GM18909 (cell line): ENCODE measurements at regions not wholly inside any gene's neighbourhood (a gene's known extent, or its start where the extent isn't known, plus 50 kb on each side); places are given as distances from the start of the nearest gene placed in this dataset.

Experiments used
- ATAC-seq: cut with Tn5 transposase; IDR thresholded peaks from one replicate; pipeline ENCODE4 v1.9.1; 2021; ENCODE audit warnings: mild to moderate bottlenecking; ENCODE audit not compliant: unreplicated experiment, poor library complexity

DNA sequence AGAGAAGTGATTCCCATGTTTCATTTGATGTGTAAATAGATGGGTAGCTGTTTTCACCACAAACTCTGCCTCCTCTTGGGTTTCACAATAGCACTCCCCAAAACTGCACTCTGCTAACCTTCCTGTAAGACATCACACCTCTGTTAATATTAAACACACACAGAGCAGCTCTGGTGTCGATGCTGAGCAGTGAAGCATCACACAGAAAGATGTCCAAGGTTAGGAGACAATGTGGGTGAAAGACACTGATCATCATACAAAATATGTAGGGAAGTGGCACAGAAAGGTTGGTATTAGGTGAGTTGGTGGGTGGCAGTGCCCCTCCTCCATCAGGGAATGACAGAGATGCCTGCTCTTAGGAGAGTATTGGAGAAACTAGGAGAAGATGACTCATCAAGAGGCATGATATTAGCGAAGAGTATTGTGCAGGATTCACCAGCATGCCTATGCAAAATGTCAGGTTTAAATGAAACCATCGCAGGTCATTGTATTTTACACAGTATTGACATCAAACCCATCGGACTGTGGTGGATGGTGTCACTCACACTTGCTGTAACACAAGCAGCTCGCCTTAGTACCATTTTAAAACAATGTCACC lies 199.7 kb downstream of the TBXT start:
- ATAC-seq = peak; percentile 86

DNA sequence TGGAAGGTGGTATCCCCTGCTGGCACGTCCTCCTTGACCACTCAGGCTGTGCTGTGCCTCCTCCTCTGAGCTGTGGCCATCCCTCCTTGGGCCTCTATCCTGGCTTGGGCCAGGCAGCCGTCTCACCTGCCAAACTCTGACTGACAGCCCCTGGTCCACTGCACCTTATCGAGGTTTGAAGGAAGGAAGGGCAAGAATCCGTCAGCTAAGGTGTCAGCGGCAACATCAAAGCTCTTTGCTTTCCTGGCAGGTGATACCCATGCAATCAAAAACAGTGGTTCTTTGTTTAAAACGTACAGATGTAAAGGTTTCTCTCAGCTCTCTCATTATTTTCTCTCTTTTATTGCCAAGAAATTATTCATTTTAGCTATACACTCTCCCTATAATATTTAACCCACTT lies 203.9 kb downstream of the TBXT start:
- ATAC-seq = no peak

DNA sequence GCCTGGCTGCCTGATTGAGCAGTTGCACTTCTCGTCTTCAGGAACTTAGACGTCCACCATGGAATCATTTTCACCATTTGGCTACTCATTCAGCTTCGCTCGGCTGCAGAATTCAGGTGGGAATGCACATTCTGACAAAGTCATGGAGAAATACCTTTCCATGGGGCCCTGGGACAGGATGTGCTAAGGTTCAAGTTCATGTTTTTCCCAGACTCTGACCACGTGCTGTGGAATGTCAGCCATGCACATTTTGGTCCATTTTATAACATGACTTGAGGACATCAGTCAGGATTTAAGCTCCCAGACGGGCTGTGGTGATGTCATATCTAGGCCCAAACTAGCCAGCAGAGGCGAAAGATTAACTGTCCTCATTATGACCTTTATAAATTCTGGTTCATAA lies 205.3 kb downstream of the TBXT start:
- no peak for ATAC-seq

DNA sequence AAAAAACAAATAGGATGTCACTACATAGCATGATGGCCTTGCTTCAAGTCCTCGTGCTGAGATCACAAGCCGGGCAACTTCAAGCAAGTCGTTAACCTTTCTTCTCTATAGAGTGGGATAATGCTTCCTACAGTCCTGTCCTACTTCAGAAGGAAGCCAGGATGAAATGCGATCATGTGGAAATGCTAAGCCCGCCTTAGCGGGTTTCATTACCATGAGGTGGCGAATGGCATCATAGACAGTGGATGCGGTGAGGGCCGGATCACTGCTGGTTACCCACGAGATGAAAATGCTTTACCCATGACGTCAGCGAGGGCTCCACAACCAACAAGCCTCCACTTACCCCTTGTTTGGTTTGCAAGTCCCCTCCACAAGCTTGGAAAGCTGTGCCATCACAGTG lies 206.4 kb downstream of the TBXT start:
- ATAC-seq = no peak

DNA sequence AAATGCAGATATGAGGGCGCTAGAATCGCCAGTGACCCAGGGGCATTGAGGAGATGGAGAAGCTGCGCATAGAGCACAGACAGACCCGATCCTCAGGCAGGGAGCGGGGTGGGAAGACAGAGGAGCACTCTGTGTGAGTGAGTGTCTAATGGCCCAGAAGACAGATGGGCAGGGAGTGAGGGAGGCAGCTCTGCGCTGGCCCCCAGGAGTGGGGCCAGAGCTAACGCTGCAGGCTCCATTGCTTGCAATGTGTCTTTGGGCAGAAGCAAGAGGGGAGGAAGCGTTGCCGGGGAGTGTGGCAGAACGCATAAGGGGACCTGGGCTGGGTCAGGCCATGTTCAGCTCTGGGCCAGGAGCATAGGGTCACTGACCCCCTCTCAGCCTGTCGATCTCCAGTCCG lies 207.0 kb downstream of the TBXT start:
- ATAC-seq = no peak

DNA sequence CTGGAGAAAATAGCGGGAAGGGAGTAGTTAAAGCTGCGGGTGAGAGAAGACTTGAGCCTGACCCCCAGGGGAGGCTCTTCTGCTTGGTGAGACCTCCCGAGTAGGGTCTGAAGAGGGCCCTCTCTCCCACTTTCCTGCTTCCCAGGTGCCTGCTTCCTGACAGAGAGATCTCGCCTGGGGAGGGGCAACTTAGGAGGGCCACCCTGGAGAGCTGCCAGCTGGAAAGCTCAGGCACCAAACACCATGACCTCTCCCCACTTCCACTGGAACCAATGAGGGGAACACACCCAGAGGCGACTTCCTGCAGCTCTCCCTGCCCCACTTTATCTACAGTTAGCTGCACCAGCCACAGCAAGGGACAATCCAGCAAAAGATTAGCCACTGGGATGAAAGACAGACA lies 208.0 kb downstream of the TBXT start:
- ATAC-seq = no peak

DNA sequence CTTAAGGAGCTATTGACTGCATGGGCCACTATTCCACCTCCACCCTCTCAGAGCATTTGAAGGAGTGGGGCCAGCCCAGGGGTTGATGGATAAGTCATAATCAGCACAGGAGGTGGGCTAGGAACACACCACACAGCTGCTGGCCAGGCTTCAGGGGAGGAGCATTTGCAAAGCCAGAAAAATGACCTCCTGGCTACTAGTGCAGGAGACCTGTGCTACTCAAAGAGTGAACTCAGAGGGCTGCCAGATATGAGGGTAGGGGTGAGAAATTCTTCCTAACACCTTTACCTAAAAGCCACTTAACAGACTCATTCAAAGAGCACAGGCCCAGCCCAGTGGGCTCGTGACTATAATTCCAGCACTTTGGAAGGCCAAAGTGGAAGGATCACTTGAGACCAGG lies 210.8 kb downstream of the TBXT start:
- no peak for ATAC-seq

DNA sequence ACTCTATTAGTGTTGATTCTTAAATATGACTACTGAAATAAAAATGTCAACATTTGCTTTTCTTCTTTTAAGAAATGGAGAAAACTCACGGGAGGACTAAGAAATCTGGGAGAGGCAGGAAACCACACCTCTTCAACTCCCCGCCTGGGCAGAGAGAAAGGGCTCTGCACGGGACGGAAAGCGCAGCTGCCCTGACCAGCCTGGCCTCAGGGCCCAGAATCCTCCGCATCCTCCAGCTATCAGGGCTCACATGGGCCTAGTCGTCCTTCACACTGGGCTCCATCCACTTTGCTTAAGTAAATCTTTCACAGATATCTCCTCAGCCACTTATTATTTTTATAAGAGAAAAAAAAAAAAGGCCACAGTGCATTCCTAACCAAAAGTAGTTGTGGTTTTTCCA lies 215.1 kb downstream of the TBXT start:
- ATAC-seq = no peak

DNA sequence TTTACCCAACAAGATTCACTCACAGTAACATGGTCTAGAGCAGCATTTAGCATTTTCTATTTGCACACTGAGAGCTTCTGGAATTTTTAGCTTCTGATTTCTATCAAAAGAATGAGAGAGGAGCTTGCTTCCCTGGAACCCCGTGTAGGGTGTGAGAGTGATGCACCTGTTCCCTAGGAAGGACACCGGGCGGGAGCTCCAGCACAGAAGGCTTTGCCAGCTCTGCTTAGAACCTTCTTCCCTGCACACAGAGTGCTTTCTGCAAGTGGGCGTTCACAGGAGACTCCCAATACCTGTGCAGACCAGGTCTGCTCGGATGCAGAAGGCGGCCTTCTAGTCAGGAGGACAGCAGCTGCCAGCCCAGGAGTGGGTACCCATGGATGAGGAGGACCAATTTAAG lies 217.3 kb downstream of the TBXT start:
- ATAC-seq = no peak

DNA sequence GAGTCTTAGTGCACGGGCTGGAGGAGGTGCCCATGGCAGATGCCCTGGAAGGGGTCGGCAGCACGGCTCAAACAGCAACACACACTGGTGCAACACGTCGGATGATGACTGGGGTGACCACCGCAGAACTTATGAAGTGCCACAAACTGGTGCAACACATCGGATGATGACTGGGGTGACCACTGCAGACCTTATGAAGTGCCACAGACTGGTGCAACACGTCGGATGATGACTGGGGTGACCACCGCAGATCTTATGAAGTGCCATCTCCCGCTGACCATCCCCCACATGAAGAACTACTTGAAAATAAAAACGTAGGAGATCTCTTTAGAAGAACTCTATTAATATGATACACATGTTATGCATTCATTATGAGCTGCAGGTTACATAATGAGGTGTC lies 218.3 kb downstream of the TBXT start:
- no peak for ATAC-seq

DNA sequence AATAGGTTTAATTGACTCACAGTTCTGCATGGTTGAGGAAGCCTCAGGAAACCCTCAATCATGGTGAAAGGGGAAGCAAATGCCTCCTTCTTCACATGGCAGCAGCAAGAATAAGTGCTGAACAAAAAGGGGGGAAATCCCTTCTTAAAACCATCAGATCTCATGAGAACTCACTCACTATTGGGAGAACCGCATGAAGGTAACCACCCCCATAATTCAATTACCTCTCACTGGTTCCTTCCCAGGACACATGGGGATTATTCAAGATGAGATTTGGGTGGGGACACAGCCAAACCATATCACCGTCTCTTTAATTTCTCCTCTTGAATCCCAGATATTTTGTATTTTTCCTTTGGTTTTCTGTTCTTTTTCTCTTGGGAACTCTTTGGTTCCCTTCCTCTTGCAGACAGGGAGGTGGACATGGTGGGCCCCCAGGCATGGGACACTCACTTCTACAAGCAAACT lies 223.6 kb downstream of the TBXT start:
- ATAC-seq = no peak

DNA sequence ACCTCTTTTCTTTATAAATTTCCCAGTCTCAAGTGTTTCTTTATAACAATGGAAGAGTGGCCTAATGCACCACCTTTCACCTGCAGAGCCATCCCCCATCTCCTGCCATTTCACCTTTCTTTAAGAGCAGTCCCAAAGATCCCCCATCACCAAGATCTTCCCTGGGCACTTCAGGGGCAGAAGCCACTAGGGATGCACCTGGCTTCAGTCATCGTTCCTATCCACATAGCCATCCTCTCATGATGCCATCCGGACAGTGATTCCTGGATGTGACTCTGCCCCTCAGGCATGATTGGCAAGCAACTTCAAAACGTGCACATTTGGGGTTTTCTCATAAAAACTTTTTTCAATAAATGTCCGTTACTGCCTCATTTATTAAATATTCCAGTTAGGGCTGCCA lies 225.9 kb downstream of the TBXT start:
- ATAC-seq = no peak

DNA sequence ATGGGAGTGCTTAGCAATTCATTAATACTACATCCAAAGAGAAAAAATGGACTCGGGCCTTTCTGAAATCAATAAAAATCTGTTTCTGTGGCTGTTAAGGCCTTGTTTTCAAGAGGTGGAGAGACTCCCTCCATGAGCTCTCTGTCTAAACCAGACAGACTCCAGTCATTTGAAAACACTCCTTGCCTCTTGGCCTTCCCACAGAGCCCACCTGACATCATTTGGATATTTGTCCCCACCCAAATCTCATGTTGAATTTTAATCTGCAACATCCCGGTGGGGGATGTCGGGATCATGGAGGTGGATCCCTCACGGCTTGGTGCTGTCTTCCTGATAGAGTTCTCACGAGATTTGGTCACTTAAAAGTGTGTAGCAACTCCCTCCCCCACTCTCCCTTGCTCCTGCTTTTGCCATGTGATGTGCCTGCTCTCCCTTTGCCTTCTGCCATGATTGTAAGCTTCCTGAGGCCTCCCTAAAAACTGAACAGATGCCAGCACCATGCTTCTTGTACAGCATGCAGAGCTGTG lies 226.3 kb downstream of the TBXT start:
- no peak for ATAC-seq

DNA sequence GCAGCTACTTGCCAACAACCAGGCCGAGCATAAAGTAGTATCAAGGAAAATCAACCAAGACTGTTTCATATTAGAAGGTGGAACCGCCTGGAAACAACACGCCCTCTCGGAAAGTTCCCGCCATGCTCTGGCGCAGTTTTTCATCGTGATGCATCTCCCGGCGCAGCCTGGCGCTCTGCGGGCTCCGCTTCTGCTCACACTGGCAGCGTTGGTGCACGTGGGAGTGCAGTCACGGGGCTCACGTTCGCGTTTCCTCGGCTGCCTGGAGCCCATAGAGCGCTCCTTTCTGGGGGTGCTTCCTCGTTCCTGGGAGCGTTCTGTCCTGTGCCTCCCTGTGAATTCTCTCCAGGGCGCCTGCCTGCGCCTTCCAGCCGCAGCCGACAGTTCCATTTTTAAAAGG lies 227.3 kb downstream of the TBXT start:
- ATAC-seq = no peak

DNA sequence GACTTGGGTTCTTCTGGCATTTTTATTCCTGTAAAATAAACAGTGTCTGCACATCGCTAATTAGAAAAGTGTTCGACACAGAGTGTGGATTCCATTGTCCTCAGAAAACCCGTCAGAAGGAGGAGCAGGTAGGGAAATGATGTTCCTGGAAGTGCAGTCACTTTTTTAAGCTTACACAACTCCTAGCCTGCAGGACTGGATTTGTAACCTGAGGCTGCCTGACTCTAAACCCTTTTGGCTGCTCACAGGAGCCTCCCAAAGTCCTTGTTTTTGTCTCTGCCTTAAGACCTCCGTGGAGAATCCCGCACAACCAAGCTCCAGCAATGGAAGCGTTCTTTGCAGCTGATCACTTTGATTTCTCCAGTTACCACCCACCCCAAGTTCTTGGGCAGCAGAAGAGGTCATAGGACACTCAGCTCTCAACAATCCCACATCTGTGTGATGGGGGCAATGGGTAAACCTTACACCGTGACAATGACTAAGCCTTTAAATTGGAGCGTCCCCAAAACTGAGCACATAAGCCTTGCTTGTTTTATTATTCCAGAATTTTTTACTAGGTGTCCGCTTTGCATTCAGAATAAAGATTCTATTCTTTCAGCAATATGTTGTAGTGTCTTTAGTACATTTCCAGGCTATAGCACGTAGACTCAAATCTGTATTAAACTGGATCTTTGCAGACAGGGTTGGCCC lies 227.9 kb downstream of the TBXT start:
- ATAC-seq = no peak

DNA sequence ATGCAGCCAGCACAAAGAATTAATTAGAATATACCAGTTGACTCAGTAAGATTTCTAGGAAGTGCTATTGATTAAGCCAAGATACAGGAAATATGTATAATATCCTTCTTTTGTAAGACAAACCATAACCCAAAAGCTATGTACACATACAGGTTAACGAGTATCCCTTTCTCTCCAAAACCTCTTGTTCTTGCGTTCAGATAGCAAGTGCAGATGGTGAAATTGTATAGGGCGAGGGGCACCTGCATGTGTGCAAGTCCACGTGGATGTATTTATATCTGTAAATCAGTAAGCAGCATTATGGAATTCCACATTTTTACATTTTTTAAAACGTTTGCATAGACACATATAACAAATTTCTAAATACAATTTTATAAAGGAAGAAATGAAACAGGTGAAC lies 228.6 kb downstream of the TBXT start:
- no peak for ATAC-seq

DNA sequence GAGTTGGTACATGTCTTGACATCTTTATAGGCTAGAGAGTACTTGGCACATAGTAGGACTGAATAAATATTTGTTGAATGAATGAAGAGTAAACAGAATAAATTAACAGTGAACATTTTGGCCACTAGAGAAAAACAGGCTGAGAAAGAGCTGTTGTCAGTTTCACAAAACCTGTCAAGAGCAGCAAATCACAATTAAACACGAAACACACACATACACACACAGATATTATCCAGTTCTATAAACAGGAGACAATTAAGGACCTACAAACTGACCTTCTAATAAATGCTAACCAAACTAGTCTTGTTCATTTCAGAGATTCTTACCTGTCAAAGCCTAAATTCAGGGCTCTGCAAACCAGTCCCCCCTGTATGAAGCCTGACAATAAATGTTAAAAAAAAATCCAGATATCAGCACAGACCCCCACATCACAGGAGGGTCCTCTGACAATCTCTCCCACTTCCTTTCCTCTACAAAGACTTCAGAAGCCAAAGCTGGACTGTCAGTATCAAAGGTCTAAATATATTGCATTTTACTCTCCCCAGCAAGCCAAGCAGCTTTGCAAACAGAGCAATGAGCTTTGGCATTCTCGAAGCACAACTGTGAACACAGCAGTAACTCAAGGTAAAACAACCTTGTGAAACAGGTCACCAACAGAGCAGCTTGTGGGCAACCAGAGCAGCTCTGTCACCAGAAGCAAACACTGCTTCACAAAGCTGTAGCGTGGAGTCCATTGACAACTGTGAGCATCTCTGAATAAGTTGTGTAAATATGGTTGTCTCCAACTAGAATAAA lies 229.9 kb downstream of the TBXT start:
- ATAC-seq = no peak

DNA sequence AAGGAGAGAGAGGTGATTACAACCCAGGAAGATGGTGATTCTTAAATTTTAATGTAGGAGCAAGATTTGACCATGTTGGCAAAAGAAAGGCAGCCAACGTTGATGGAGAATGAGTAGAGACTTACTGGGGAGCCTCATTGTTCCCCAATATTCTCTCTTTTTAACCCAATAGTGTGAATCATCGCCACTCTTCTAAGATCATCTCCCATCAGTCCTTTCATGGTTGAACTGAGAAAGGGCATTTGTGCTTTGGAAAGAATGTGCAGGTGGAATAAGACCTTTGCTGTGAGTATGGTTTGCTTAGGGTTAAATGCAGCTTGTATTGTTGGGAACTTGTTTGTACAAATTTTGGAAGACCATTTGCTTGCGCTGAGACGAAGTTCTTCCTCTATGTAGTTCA lies 231.0 kb downstream of the TBXT start:
- no peak for ATAC-seq

DNA sequence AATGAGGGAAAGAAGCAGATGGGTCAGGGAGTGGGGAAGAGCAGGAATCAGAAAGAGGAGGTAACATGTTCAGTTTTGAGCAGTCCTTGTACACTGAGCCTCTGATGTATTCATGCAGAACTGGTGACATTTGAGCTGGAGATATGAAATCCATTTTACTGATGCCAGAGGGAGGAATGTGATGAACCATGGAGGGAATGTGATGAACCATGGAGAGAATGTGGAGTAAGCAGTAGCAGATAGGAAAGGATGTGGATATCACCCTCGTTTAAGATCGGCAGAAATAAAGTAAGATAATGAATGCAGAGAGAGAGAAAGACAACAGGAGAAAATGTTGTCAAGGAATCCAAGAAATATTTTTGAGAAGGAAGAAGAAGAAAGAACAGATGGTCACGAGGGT lies 231.6 kb downstream of the TBXT start:
- ATAC-seq = no peak

DNA sequence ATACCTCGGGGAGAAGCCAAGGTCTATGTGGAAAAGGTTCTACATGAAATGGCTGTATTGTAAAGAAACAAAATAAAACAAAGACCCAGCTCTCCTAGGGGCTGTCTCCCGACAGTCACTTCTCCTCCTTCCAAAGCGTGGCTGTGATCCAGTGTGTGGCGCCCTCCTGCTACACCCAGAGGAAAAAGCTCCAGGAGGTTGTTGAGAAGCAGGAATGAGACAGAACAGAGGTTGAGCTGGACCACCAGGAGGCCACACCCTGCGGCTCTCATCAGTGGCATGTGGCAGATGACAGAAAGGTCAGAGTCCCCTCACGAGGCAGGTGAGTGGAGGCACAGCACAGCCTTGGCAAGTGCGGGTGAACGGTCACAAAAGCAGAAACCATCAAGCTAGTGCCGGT lies 236.0 kb downstream of the TBXT start:
- no peak for ATAC-seq

DNA sequence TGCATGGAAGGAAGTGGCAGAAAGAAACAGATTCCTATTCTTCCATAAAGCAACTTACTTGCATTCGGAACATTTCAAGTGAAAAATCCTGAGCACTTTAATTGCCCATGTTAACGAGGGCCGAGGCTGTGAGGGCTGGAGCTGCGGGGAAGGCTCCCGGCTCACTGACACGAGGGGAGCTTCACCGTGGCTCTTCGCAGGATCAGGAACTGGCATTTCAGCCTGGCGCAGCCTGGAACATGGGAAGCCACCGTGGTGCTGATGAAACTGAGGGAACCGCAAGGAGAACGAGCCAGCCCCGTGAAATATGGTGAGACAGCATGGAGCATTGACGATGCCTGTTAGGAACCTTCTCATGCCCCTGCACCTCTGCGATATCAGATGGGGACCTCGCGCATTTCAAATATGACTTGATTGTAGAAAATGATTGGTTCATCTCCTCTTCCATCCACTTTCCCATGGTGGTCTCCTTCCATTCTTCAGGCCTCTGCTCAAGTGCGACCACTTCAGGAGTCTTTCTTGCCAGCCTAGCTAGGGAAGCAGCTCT lies 236.9 kb downstream of the TBXT start:
- no peak for ATAC-seq
